ENCODE measurements at regions not wholly inside any gene's neighbourhood (a gene's known extent, or its start where the extent isn't known, plus 50 kb on each side); places are given as distances from the start of the nearest gene placed in this dataset.

GRCh38 chr5:109468288-109468676, 58.5 kb upstream of the PJA2 start:
- H3K9me1 ChIP-seq (replicated peaks; ENCODE audit: control insufficient read depth, extremely low read depth, insufficient read depth, low read length), result no peaks in the 10 kb centered on the region
- no peak overlapping the region for H3K4me3 ChIP-seq (replicated peaks in 1 of 3; ENCODE audit: insufficient read depth in 1 of 3, low read depth in 1 of 3, low read length in 3 of 3)
- BruUV-seq (replicated peaks), result no TSS peak
- H3K4me1 ChIP-seq (ENCODE audit: control insufficient read depth, extremely low read depth, insufficient read depth, low read length), result peaks cover 2% of the 10 kb centered on the region
- no peaks in the 10 kb centered on the region for H3K27me3 ChIP-seq (ENCODE audit: control insufficient read depth in 2 of 2, insufficient read depth in 2 of 2, low read length in 2 of 2)
- dilution Hi-C loops (cut with MboI; ENCODE audit: extremely low pct_ligation_motif_present, low sequenced_read_pairs), result no loop called here
- no peaks in the 10 kb centered on the region for H3K79me2 ChIP-seq (ENCODE audit: control insufficient read depth, insufficient read depth, low read length)
- ChIA-PET POLR2A (no interaction called here), CTCF (interaction anchor here (0.6 to 1.0 kb wide), 4 partner anchors 9 to 826 kb away, joined by 3 to 7 read pairs (median 4); partner anchors contain the start of gene MAN2A1)
- no peak for TF ChIP-seq POLR2AphosphoS5 (IDR thresholded peaks at IDR 0.05; ENCODE audit: insufficient read depth, low read depth, low read length)
- no peak for TF ChIP-seq MYC (IDR thresholded peaks at IDR 0.05; ENCODE audit: low read depth, low read length)
- no peak for TF ChIP-seq CTCF (IDR thresholded peaks at IDR 0.05; ENCODE audit: extremely low read depth in 1 of 2, insufficient read depth in 1 of 2, low read depth in 1 of 2, low read length in 2 of 2)
- no peak for TF ChIP-seq POLR2A (IDR thresholded peaks at IDR 0.05; ENCODE audit: low read depth, low read length)
- no peak for TF ChIP-seq JUN (IDR thresholded peaks at IDR 0.05; ENCODE audit: borderline replicate concordance, insufficient read depth, insufficient read length, low read depth)
- no peak for TF ChIP-seq EZH2 (IDR thresholded peaks at IDR 0.05; ENCODE audit: borderline replicate concordance, low read depth, low read length, severe bottlenecking)
- TF ChIP-seq MAX (IDR thresholded peaks at IDR 0.05; ENCODE audit: insufficient read depth, insufficient read length), result no peak
- no peak for TF ChIP-seq FOS (IDR thresholded peaks at IDR 0.05; ENCODE audit: borderline replicate concordance, insufficient read depth, low read length)
- TF ChIP-seq GATA2 (IDR thresholded peaks at IDR 0.05; ENCODE audit: insufficient read depth, insufficient read length, low read depth, low read length), result no peak
- H3K36me3 ChIP-seq (ENCODE audit: control insufficient read depth in 2 of 2, extremely low read depth in 1 of 2, insufficient read depth in 2 of 2, low read length in 2 of 2), result no peaks in the 10 kb centered on the region
- no peak for FAIRE-seq
- H3K9me3 ChIP-seq (replicated peaks; ENCODE audit: control insufficient read depth, insufficient read depth, low read length), result no peaks in the 10 kb centered on the region
- no peak overlapping the region for H3K27ac ChIP-seq (ENCODE audit: insufficient read depth, low read depth, low read length)
- H4K20me1 ChIP-seq (replicated peaks; ENCODE audit: control insufficient read depth, extremely low read depth, insufficient read depth, low read length), result no peaks in the 10 kb centered on the region
- no peak overlapping the region for H2AFZ ChIP-seq (ENCODE audit: low read depth, low read length)
- H3K4me2 ChIP-seq (ENCODE audit: insufficient read depth, low read length), result no peak overlapping the region
- no peak overlapping the region for H3K9ac ChIP-seq (replicated peaks; ENCODE audit: extremely low read depth, insufficient read depth, low read length)
- DNase-seq (ENCODE audit: low read depth, low spot score), result no peak
- intact Hi-C loops (cut with micrococcal nuclease), result loop anchor here (1.0 to 10.0 kb wide), 7 partner anchors 58 to 945 kb away; no protein-coding TSS in a partner anchor
